Cardiac fibroblast (primary cell): ENCODE measurements at regions not wholly inside any gene's neighbourhood (a gene's known extent, or its start where the extent isn't known, plus 50 kb on each side); places are given as distances from the start of the nearest gene placed in this dataset.

Experiments
- DNase-seq, 2 donors: peaks; one replicate each; pipeline versions ENCODE4 v3.0.0 to v3.0.0-alpha.2; 2010; ENCODE audit warnings: low read depth in 2 of 2
- H3K4me3 ChIP-seq, 2 donors: replicated peaks in 1 of 2; 1 replicate in 1 of 2; 2 replicates in 1 of 2; pipeline ENCODE4 v1.5.1; 2011; ENCODE audit warnings: low read depth in 2 of 2, low read length in 2 of 2, mild to moderate bottlenecking in 2 of 2, moderate library complexity in 1 of 2
- TF ChIP-seq, protein P1 (sequence below): IDR thresholded peaks from one replicate; pipeline ENCODE4 v1.5.1; 2011; ENCODE audit warnings: low read depth, mild to moderate bottlenecking, low read length, inconsistent platforms

DNA sequence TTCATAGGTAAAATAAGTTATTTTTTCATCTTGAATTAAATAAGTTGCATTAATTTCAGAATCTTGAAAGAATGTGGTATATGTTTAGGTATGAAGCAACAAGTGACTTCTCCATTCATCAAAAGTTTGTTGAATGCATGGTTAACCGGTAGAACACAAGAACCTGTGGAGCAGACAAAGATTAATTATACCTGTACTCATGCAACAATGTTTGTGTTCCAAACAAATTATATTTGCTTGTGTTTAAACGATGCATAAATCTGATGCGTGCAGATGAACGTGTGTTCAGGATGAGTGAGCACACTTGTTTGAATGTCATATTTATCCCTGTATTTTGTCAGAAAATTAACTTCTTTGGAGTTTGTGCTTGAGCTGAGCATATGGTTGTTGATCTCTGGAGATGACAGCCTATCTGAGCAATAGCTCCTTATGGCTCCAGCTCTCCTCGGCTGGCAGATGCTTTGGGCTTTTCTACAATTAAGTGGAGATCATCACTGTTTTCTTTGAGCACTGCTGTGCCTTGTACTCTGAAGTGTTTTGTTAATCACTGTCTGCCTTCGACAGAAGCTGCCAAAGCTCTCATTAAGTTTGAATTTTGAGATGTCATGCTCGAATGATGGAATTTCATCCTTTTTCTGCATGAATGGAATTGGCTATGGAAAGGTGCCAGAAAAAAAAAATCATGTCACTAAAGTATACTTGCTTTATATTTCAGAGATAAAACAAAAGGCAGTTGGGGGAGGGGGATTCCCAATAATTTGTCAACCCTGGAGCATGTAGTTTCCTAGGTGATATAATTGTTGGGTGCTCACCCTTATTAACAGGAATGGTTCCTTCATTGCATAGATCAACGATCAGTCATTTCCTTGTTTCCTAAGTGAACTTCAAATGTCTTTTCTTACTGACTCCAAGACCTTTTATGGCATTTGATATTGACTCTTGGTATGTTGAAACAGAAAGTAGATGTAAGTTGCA is 502.5 kb upstream of the ARRDC3 start:
- no peak for DNase-seq
- H3K4me3 ChIP-seq = no peak overlapping the region
- TF ChIP-seq, protein P1, sequence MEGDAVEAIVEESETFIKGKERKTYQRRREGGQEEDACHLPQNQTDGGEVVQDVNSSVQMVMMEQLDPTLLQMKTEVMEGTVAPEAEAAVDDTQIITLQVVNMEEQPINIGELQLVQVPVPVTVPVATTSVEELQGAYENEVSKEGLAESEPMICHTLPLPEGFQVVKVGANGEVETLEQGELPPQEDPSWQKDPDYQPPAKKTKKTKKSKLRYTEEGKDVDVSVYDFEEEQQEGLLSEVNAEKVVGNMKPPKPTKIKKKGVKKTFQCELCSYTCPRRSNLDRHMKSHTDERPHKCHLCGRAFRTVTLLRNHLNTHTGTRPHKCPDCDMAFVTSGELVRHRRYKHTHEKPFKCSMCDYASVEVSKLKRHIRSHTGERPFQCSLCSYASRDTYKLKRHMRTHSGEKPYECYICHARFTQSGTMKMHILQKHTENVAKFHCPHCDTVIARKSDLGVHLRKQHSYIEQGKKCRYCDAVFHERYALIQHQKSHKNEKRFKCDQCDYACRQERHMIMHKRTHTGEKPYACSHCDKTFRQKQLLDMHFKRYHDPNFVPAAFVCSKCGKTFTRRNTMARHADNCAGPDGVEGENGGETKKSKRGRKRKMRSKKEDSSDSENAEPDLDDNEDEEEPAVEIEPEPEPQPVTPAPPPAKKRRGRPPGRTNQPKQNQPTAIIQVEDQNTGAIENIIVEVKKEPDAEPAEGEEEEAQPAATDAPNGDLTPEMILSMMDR = no peak

DNA sequence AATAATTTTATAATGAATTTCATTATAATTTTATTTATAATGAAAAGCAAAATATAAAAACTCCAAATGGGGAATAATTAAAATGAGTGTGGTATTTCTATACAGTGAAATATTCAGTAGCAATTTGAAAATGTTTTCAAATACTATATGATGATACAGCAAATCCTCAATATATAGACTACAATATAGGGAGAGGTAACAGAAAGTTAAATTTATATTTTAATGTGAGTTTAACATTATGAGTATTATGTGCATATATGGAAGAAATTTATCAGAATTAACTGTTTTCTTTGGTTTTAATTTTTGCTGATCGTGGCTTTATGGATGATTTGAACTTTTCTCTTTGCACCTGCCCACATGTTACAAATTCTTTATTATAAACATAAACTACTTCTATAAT is 500.9 kb upstream of the ARRDC3 start:
- no peak for DNase-seq
- TF ChIP-seq, protein P1 = no peak
- no peak overlapping the region for H3K4me3 ChIP-seq

DNA sequence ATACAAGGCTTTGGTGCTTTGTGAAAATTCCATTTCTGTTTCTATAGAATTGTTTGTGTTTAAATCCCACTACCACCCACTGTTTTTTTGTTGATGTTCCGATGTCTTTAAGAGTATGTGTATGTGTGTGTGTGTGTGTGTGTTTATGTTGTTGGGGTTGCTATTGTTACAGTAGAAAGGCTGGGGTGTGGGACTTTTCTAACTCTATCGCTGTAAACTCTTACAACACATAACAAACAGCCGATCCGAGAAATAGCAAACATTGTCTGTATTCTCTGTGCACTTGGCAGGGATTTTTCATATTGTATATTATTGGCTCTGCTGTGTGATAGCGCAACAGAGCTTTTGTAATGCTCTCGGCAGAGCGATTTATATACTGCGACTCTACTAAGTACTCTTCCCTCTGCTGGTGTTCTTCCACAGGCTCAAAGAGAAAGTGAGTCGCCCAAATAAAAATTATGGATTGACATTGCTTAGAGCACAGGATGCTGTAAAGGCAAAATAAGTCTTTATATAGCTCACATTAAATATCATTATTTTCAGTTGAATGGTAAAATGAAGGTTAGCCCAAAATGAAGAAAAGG is 492.2 kb upstream of the ARRDC3 start:
- no peak overlapping the region for H3K4me3 ChIP-seq
- TF ChIP-seq, protein P1 = no peak
- no peak for DNase-seq

DNA sequence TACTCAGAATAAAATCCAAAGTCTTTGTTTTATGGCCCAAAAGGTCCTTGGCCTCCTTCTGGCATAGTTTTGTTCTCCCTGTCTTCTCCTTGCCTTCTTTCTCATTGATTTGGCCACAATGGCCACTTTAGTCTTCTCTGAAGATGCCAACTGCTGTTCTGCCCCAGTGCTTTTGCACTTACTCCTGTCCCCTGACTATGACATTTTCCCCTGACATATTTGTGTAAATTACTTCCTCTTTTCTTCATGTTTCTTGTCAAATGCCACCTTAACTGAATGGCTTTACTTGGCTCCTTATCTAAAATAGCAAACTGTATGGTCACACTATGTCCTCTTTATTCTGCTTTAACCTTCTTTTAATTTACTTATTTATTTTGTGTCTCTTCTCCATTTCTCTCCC is 484.7 kb upstream of the ARRDC3 start:
- no peak overlapping the region for H3K4me3 ChIP-seq
- no peak for DNase-seq
- TF ChIP-seq, protein P1 = no peak

DNA sequence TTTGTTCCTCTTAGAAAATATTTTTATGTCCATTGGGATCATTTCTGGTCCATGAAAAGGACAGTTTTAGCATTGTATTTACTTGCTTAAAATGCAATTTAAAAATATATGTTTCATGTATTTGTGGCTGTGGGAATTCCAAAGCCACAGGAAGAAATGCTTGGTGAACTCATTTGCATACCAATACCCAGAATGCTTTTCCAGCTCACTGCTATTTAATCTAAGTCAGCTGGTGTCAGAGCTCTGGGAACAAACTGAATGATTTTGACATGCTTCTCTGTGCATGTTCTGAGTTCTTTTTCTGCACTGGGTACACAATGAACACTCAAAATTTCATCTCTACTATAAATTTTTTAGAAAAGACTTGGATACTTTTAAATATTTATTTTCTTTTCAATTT is 482.8 kb upstream of the ARRDC3 start:
- H3K4me3 ChIP-seq = no peak overlapping the region
- no peak for DNase-seq
- TF ChIP-seq, protein P1 = no peak

DNA sequence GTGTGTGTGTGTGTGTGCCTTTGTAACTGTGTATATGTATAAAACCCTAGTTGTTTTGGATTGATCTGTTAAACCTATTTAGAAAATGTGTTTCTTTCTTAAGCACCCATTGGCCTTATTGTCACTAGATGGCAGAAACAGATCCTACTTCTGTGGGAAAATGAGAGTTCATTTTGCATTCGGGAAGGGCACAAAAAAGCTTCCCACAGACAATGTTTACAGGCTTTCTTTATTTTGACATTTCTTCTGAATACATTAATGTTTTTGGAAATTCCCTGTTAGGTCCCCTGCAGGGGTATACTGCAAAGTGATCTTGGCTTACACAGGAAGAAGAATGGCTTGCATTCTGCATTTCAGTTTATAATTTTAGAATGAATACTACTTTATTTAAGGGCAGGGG is 481.8 kb upstream of the ARRDC3 start:
- no peak overlapping the region for H3K4me3 ChIP-seq
- TF ChIP-seq, protein P1 = no peak
- no peak for DNase-seq
